ENCODE measurements at regions not wholly inside any gene's neighbourhood (a gene's known extent, or its start where the extent isn't known, plus 50 kb on each side); places are given as distances from the start of the nearest gene placed in this dataset.

DNA sequence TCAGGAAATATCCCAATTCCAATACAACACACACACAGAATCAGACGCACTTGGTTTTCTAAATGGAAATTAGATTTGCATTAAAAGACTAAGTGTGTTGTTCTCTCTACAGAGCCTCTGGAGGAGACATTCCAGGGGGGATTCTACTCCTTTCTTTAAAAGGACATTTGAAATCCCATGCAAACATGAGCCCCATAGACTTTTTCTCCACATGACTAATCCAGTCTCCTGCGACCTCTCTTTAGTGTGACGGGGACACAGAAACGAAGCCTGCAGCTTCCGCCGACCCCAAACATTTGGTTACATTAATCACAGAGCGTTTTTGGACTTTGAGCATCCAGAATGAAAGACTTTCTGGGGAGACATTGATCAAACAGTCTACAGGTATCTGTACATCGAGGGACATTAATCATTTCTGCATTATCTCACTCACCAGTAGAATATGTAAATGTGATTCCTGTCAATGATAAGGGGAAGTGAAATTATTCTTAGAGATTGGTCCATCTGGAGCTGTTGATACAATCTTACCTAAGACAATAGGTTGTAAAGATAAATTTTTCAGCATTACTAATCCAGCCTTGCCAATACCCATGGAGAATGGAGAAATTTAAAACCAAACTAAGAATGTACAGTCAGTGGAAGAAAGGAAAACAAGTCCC is 103.4 kb upstream of the IRX3 start:
- CTCF ChIA-PET: no interaction called here

GRCh38 chr16:54385141-54385540 is 98.6 kb upstream of the IRX3 start:
- DNase-seq (no peak), ATAC-seq (no peak)
- CTCF ChIA-PET: no interaction called here
- Mint-ChIP-seq H3K9me3 (ENCODE audit: low read depth) (no peaks in the 10 kb centered on the region), H3K36me3 (no peaks in the 10 kb centered on the region), H3K27ac (no peak overlapping the region), H3K4me3 (no peak overlapping the region), H3K27me3 (no peaks in the 10 kb centered on the region), H3K4me1 (no peaks in the 10 kb centered on the region)

More for the DNA sequence above, 103.4 kb upstream of the IRX3 start:
- no peak for DNase-seq
- ATAC-seq: no peak
- no peaks in the 10 kb centered on the region for H3K36me3 Mint-ChIP-seq
- no peak overlapping the region for H3K27ac Mint-ChIP-seq
- H3K4me1 Mint-ChIP-seq: no peaks in the 10 kb centered on the region
- H3K27me3 Mint-ChIP-seq: no peaks in the 10 kb centered on the region
- no peak overlapping the region for H3K4me3 Mint-ChIP-seq
- H3K9me3 Mint-ChIP-seq (ENCODE audit: low read depth): no peaks in the 10 kb centered on the region

- Mint-ChIP-seq H3K36me3 (no peaks in the 10 kb centered on the region), H3K9me3 (ENCODE audit: low read depth) (peaks cover 9% of the 10 kb centered on the region), H3K4me1 (no peaks in the 10 kb centered on the region), H3K27ac (no peak overlapping the region), H3K4me3 (no peak overlapping the region), H3K27me3 (peaks cover 1% of the 10 kb centered on the region)
- no peak for DNase-seq
- ATAC-seq: no peak
- CTCF ChIA-PET: no interaction called here
Observed at GRCh38 chr16:54381601-54382313, 95.2 kb upstream of the IRX3 start.

- Mint-ChIP-seq H3K9me3 (ENCODE audit: low read depth) (peaks cover 10% of the 10 kb centered on the region), H3K36me3 (no peaks in the 10 kb centered on the region), H3K27me3 (peaks cover 32% of the 10 kb centered on the region), H3K27ac (no peak overlapping the region), H3K4me3 (no peak overlapping the region), H3K4me1 (peaks cover 6% of the 10 kb centered on the region)
- DNase-seq: no peak
- no peak for ATAC-seq
- CTCF ChIA-PET: no interaction called here
Observed at GRCh38 chr16:54375071-54375470, 88.5 kb upstream of the IRX3 start.

GRCh38 chr16:54373534-54374520 is 87.2 kb upstream of the IRX3 start:
- DNase-seq (no peak), ATAC-seq (no peak)
- peaks cover 34% of the 10 kb centered on the region for H3K27me3 Mint-ChIP-seq
- no peak overlapping the region for H3K4me3 Mint-ChIP-seq
- no peaks in the 10 kb centered on the region for H3K36me3 Mint-ChIP-seq
- CTCF ChIA-PET: no interaction called here
- no peak overlapping the region for H3K27ac Mint-ChIP-seq
- H3K9me3 Mint-ChIP-seq (ENCODE audit: low read depth): peaks cover 5% of the 10 kb centered on the region
- H3K4me1 Mint-ChIP-seq: peaks cover 6% of the 10 kb centered on the region

- CTCF ChIA-PET: interaction anchor here (0.7 kb wide), 1 partner anchor 89 kb away, joined by 3 read pairs; no protein-coding TSS in a partner anchor
- DNase-seq: no peak
- Mint-ChIP-seq H3K4me1 (peaks cover 6% of the 10 kb centered on the region), H3K27ac (no peak overlapping the region), H3K36me3 (no peaks in the 10 kb centered on the region), H3K9me3 (ENCODE audit: low read depth) (no peaks in the 10 kb centered on the region), H3K27me3 (peaks cover 32% of the 10 kb centered on the region), H3K4me3 (no peak overlapping the region)
- no peak for ATAC-seq
Observed at GRCh38 chr16:54370278-54371040, 83.9 kb upstream of the IRX3 start.

GRCh38 chr16:54369861-54370260 is 83.3 kb upstream of the IRX3 start:
- no peaks in the 10 kb centered on the region for H3K36me3 Mint-ChIP-seq
- H3K4me1 Mint-ChIP-seq: peaks cover 6% of the 10 kb centered on the region
- no peak overlapping the region for H3K4me3 Mint-ChIP-seq
- H3K27me3 Mint-ChIP-seq: peaks cover 26% of the 10 kb centered on the region
- no peaks in the 10 kb centered on the region for H3K9me3 Mint-ChIP-seq (ENCODE audit: low read depth)
- H3K27ac Mint-ChIP-seq: no peak overlapping the region
- DNase-seq (no peak), ATAC-seq (no peak)
- CTCF ChIA-PET: interaction anchor here (0.7 kb wide), 1 partner anchor 88 kb away, joined by 3 read pairs; no protein-coding TSS in a partner anchor

DNA sequence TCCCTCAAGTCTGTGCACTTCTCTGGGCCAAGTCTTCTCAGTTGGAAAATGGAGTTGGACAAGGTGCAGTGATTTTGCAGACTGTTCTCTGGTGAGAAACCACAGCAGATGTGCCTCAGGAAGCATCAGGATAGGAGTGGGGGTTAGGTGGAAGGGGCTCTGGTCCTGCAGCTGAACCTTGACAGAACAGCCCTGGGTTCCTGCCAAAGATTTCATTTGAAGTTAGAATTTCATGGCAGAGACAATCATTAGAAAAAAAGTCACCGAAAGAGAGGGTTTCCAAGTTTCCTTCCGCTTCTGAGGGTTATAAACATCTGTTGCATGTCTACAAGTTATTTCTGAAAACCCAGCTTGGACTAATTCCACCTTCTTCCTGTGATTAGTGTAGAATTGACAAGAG is 80.4 kb upstream of the IRX3 start:
- Mint-ChIP-seq H3K4me1 (no peaks in the 10 kb centered on the region), H3K9me3 (ENCODE audit: low read depth) (no peaks in the 10 kb centered on the region), H3K36me3 (no peaks in the 10 kb centered on the region), H3K27me3 (peaks cover 17% of the 10 kb centered on the region), H3K27ac (no peak overlapping the region), H3K4me3 (no peak overlapping the region)
- ATAC-seq: no peak
- DNase-seq: no peak
- CTCF ChIA-PET: no interaction called here

DNA sequence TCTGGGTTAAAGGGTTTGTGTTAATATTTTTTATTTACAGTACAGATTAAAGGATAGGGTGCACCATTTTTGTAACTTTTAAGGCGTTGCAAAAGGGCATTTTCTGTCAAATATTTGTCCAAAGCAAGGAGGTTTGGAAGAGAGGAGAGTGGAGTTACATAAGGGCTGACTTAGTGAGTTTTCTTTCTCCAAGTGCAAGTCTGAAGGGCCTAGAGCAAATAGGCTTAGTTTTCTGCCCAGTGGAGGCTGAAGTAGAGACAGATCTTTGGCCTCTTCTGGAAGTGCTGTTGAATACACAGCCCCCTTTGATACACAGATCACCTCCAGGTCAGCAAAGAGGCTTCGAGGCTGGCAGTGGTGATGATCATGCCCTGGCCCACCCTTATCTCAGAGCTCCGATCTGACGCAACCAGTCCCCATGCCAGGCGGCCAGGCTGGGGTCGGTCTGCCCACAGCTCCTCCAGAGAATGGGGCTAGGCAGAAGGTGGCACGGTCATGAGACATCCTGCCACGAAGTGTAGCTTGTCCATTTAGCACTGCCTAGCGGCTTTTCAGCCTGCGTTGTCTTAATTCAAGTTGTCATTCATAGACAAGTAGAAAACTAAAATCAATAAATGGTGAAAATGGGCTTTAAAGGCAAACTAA is 79.5 kb upstream of the IRX3 start:
- H3K27me3 Mint-ChIP-seq: peaks cover 21% of the 10 kb centered on the region
- H3K9me3 Mint-ChIP-seq (ENCODE audit: low read depth): no peaks in the 10 kb centered on the region
- no peaks in the 10 kb centered on the region for H3K36me3 Mint-ChIP-seq
- DNase-seq (no peak), ATAC-seq (no peak)
- no peak overlapping the region for H3K27ac Mint-ChIP-seq
- no peak overlapping the region for H3K4me3 Mint-ChIP-seq
- H3K4me1 Mint-ChIP-seq: no peaks in the 10 kb centered on the region
- CTCF ChIA-PET: no interaction called here

DNA sequence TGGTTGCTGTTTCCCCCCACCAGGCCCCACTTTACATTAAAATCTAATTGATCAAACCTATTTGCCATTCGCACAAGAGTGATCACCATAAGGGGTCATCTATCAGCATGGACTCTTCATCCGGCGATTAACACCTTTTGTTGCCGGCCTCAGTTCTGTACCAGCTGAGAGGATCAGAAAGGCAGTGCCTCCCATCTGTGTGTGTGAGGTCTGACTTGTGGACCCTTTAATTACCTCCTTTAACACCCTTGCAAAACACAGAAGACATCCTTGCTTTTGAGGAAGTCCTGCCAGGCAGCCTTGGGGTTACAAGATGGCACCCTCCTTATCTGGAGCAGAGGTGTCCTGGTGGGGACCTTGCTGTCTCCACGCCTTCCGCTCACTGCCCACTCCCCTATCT is 77.2 kb upstream of the IRX3 start:
- Mint-ChIP-seq H3K36me3 (no peaks in the 10 kb centered on the region), H3K4me1 (no peaks in the 10 kb centered on the region), H3K27ac (no peak overlapping the region), H3K4me3 (no peak overlapping the region), H3K27me3 (peaks cover 17% of the 10 kb centered on the region), H3K9me3 (ENCODE audit: low read depth) (no peaks in the 10 kb centered on the region)
- CTCF ChIA-PET: no interaction called here
- no peak for DNase-seq
- no peak for ATAC-seq

GRCh38 chr16:54362591-54363206 is 76.1 kb upstream of the IRX3 start:
- Mint-ChIP-seq H3K27me3 (peaks cover 17% of the 10 kb centered on the region), H3K27ac (no peak overlapping the region), H3K9me3 (ENCODE audit: low read depth) (no peaks in the 10 kb centered on the region), H3K36me3 (no peaks in the 10 kb centered on the region), H3K4me3 (no peak overlapping the region), H3K4me1 (no peaks in the 10 kb centered on the region)
- ATAC-seq (no peak), DNase-seq (no peak)
- CTCF ChIA-PET: no interaction called here

- ATAC-seq (no peak), DNase-seq (no peak)
- Mint-ChIP-seq H3K4me3 (no peak overlapping the region), H3K4me1 (no peaks in the 10 kb centered on the region), H3K36me3 (no peaks in the 10 kb centered on the region), H3K9me3 (ENCODE audit: low read depth) (no peaks in the 10 kb centered on the region), H3K27me3 (peaks cover 17% of the 10 kb centered on the region), H3K27ac (no peak overlapping the region)
- CTCF ChIA-PET: no interaction called here
Observed at GRCh38 chr16:54361246-54361645, 74.7 kb upstream of the IRX3 start.
